ENCODE measurements at regions not wholly inside any gene's neighbourhood (a gene's known extent, or its start where the extent isn't known, plus 50 kb on each side); places are given as distances from the start of the nearest gene placed in this dataset.

- TF ChIP-seq, protein P1, sequence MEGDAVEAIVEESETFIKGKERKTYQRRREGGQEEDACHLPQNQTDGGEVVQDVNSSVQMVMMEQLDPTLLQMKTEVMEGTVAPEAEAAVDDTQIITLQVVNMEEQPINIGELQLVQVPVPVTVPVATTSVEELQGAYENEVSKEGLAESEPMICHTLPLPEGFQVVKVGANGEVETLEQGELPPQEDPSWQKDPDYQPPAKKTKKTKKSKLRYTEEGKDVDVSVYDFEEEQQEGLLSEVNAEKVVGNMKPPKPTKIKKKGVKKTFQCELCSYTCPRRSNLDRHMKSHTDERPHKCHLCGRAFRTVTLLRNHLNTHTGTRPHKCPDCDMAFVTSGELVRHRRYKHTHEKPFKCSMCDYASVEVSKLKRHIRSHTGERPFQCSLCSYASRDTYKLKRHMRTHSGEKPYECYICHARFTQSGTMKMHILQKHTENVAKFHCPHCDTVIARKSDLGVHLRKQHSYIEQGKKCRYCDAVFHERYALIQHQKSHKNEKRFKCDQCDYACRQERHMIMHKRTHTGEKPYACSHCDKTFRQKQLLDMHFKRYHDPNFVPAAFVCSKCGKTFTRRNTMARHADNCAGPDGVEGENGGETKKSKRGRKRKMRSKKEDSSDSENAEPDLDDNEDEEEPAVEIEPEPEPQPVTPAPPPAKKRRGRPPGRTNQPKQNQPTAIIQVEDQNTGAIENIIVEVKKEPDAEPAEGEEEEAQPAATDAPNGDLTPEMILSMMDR (conservative IDR thresholded peaks at IDR 0.05; ENCODE audit: low read depth, low read length) = no peak
- TF ChIP-seq MXI1 (IDR thresholded peaks at IDR 0.05; ENCODE audit: borderline replicate concordance, low read depth, low read length) = no peak
These were observed 459.7 kb downstream of the CDH2 start for GRCh38 chr18:27717250-27717649.
